ENCODE measurements at regions not wholly inside any gene's neighbourhood (a gene's known extent, or its start where the extent isn't known, plus 50 kb on each side); places are given as distances from the start of the nearest gene placed in this dataset.

DNA sequence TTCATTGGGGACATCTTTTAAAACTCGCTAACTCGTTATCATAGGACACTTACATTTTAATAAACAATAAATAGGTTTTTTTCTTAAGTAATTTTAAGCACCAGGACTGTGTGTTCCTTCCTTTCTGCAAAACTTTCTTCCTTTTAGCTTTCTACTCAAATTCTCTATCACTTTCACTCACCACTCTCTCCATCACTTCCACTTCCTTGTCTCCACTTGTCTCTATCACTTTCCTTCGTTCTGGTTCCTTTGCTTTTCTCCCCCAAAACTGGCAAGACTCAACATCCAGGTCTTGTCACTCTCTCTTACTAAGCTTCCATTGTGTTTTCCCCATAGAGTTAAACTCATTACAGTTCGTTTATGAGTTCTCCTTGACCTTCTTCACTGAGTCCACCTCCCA lies 99.0 kb downstream of the ZPLD1 start:
- WGBS, 4 donors = 68 to 77% (median 70%) methylated on average over 4 of the region's 4 CpGs
- TF ChIP-seq, protein P1, sequence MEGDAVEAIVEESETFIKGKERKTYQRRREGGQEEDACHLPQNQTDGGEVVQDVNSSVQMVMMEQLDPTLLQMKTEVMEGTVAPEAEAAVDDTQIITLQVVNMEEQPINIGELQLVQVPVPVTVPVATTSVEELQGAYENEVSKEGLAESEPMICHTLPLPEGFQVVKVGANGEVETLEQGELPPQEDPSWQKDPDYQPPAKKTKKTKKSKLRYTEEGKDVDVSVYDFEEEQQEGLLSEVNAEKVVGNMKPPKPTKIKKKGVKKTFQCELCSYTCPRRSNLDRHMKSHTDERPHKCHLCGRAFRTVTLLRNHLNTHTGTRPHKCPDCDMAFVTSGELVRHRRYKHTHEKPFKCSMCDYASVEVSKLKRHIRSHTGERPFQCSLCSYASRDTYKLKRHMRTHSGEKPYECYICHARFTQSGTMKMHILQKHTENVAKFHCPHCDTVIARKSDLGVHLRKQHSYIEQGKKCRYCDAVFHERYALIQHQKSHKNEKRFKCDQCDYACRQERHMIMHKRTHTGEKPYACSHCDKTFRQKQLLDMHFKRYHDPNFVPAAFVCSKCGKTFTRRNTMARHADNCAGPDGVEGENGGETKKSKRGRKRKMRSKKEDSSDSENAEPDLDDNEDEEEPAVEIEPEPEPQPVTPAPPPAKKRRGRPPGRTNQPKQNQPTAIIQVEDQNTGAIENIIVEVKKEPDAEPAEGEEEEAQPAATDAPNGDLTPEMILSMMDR (IDR thresholded peaks at IDR 0.05) = no peak
- TF ChIP-seq POLR2A (IDR thresholded peaks at IDR 0.05) = no peak
- H3K27ac ChIP-seq = no peak overlapping the region
- ATAC-seq (no peak), DNase-seq (no peak)
- no peaks in the 10 kb centered on the region for H3K9me3 ChIP-seq
- intact Hi-C loops (cut with DNase I) = loop anchor here in 6 of 10 donors (5.0 to 10.0 kb wide), 4 partner anchors 296 to 839 kb away; no protein-coding TSS in a partner anchor
- H3K4me1 ChIP-seq = peaks cover 0 to 3% (median 0%) of the 10 kb centered on the region in 12 donors
- peaks cover 0 to 3% (median 0%) of the 10 kb centered on the region in 9 donors for H3K27me3 ChIP-seq
- H3K36me3 ChIP-seq = no peaks in the 10 kb centered on the region
- no peak overlapping the region for H3K4me3 ChIP-seq

DNA sequence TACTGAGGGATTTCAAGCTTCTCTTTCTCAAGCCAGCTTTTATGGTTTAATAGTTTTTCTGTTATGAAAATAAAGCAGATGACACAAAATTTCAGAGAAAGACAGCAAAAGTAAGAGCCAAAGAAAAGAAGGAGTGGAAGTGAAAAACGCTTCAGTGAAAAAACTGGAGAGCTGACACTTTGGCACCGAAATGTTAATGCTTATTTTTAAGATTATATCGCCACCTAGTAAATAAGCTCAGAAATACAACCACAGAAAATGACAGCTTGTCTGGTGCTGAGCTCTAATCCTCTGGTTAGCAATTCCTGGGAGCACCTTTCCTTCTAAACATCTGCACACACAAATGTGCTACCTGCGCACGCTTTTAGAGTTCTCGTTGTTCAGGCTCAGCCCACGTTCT lies 101.6 kb downstream of the ZPLD1 start:
- H3K27ac ChIP-seq = no peak overlapping the region
- ATAC-seq = no peak
- H3K4me3 ChIP-seq = no peak overlapping the region
- no peaks in the 10 kb centered on the region for H3K9me3 ChIP-seq
- no peaks in the 10 kb centered on the region for H3K36me3 ChIP-seq
- intact Hi-C loops (cut with DNase I) = loop anchor here (1.0 to 10.0 kb wide), 8 partner anchors 306 to 842 kb away; no protein-coding TSS in a partner anchor
- H3K27me3 ChIP-seq = peaks cover 0 to 4% (median 0%) of the 10 kb centered on the region in 9 donors
- H3K4me1 ChIP-seq = peaks cover 0 to 3% (median 0%) of the 10 kb centered on the region in 12 donors
- 26 to 31% (median 28%) methylated on average over 7 of the region's 7 CpGs for WGBS, 4 donors
- no peak for TF ChIP-seq POLR2A (IDR thresholded peaks at IDR 0.05)
- TF ChIP-seq, protein P1 (IDR thresholded peaks at IDR 0.05) = peak; percentile 10 to 62 (median 38)
- no peak for DNase-seq

DNA sequence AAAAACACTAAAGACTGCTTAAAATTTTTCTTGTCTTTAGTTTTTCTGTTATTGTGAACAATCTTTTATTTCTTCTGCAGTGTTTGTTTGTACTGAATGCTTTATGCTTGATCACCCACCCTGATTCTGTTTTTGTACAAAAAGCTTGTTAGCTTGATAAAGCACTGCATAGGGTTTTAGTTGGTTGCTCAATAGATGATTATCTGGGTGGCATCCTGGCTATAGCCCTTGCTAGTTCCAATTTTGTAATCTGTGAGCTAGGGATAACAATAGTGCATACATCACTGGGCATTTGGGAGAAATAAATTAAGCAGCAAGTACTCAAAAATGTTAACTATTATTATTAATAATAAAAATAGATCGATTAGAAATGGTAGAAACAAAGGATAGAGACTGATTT lies 102.3 kb downstream of the ZPLD1 start:
- intact Hi-C loops (cut with DNase I) = loop anchor here (2.0 to 10.0 kb wide), 7 partner anchors 306 to 842 kb away; no protein-coding TSS in a partner anchor

DNA sequence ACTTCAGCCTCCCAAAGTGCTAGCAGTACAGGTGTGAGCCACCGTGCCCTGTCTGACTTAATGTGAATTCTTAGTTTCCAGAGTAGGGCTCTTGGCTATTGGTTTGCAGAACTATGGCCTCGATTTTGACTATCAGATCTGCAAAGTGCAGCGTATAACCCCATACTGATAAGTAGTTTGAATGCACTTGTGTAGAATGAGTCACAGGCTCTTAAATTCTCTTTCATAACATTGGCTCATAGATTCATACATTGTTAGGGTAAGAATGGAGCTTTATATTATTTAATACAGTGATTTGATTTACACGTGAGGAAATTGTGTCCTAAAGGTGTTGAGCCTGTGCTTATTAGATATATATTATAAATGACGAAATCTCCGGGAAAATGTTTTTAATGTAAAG lies 109.9 kb downstream of the ZPLD1 start:
- Histone ChIP-seq H3K27ac (no peak overlapping the region), H3K36me3 (no peaks in the 10 kb centered on the region), H3K9me3 (no peaks in the 10 kb centered on the region), H3K27me3 (peaks cover 0 to 6% (median 0%) of the 10 kb centered on the region in 9 donors), H3K4me1 (no peaks in the 10 kb centered on the region), H3K4me3 (no peak overlapping the region)
- TF ChIP-seq, protein P1 (IDR thresholded peaks at IDR 0.05) = no peak
- no peak for TF ChIP-seq POLR2A (IDR thresholded peaks at IDR 0.05)
- DNase-seq (no peak), ATAC-seq (no peak)
- 81 to 90% (median 87%) methylated on average over 6 of the region's 6 CpGs for WGBS, 4 donors
- intact Hi-C loops (cut with DNase I) = no loop called here

More for the DNA sequence above, 102.3 kb downstream of the ZPLD1 start:
- Histone ChIP-seq H3K27me3 (peaks cover 0 to 6% (median 0%) of the 10 kb centered on the region in 9 donors), H3K4me3 (no peak overlapping the region), H3K36me3 (no peaks in the 10 kb centered on the region), H3K4me1 (peaks cover 0 to 3% (median 0%) of the 10 kb centered on the region in 12 donors), H3K9me3 (no peaks in the 10 kb centered on the region), H3K27ac (no peak overlapping the region)
- WGBS, 4 donors = 47 to 64% (median 50%) methylated on average over 1 of the region's 1 CpG
- TF ChIP-seq, protein P1 (IDR thresholded peaks at IDR 0.05) = no peak
- no peak for TF ChIP-seq POLR2A (IDR thresholded peaks at IDR 0.05)
- ATAC-seq (no peak), DNase-seq (no peak)
